Medulla oblongata (tissue), 1 donor: ENCODE measurements at regions not wholly inside any gene's neighbourhood (a gene's known extent, or its start where the extent isn't known, plus 50 kb on each side); places are given as distances from the start of the nearest gene placed in this dataset.

Experiments used
- DNase-seq: peaks from one replicate; pipeline ENCODE4 v3.0.0-alpha.2; 2015; ENCODE audit errors: extremely low spot score

DNA sequence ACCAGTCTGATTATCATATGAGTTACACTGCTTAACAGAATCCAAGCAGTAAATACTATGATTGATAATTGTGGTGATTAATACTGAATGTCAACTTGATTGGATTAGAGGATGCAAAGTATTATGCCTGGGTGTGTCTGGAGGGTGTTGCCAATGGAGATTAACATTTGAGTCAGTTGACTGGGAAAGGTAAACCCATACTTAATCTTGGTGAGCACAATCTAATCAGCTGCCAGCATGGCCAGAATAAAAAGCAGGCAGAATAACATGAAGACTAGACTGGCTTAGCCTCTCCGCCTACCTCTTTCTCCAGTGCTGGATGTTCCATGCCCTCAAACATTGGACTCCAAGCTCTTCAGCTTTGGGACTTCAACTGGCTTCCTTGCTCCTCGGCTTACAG lies 961.3 kb downstream of the ADGRL3 start:
- DNase-seq, result no peak

DNA sequence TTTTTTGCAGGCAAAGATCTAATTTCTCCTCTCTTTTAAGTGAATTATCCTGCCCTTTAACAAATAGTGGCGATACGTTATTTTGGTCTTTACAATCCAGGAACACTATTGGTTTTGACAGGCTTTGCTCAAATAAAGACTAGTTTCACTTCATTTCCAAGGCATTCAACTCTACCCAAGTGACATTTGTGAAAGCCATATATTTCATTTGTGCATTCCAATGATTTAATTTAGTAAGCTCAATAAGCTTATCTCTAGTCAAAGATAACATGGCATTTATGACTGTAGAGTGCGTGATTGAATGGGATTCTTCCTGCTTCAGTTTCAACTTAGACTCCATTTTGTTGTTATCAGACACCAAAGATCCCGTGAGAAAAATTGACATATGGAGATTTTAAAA lies 959.8 kb downstream of the ADGRL3 start:
- no peak for DNase-seq

DNA sequence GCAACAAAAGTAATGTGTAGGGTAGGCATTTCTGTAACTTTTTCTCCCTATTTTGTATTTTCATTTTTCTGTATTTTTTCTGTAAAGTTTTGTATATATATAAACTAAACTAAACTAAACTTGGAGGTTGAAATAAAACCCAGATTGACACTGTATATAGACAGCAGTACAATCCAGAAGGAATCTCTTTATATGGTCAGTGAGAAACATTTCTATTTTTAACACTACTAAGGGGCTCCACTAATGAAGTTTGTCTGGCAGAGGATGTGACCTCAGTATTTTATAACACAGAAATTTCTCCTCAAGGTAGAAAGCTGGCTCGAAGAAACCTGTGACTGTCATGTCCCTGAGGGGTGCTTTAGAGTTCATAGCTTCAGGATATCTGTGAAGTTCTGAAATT lies 959.2 kb downstream of the ADGRL3 start:
- no peak for DNase-seq

DNA sequence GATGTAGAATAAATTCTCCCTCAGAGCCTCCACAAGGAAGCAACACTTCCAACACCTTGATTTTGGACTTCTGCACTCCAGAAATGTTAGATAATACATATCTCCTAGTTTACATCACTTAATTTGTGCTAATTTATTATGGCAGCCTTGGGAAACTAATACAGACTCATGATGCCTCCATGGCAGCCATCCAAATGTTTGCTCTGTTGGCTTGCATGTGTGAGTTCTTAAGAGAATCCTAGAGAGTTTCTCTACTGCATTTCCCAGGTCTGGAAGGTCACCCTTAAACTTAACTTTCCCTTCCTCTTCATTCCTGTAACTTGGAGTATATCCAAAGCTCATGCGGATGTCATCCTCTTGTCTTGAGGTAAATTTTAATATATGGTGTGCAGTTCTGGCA lies 956.1 kb downstream of the ADGRL3 start:
- no peak for DNase-seq

- DNase-seq, result no peak
Measured at GRCh38 chr4:62145276-62145675, 945.1 kb downstream of the ADGRL3 start.

DNA sequence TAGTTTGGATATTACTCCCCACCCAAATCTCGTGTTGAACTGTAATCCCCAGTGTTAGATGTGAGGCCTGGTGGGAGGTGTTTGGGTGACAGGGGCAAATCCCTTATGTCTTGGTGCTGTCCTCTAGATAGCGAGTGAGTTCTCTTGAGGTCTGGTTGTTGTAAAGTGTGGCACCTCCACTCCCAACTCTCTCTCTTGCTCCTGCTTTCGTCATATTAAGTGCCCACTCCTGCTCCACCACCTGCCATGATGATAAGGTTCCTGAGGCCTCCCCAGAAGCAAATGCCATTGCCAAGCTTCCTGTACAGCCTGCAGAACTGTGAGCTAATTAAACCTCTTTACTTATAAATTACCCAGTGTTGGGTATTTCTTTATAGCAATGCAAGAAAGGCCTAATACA lies 944.3 kb downstream of the ADGRL3 start:
- no peak for DNase-seq

- DNase-seq, result no peak
Measured at GRCh38 chr4:62135565-62136156, 935.5 kb downstream of the ADGRL3 start.

- DNase-seq, result no peak
Measured at GRCh38 chr4:62133977-62134376, 933.9 kb downstream of the ADGRL3 start.

GRCh38 chr4:62133101-62133897 lies 933.2 kb downstream of the ADGRL3 start:
- DNase-seq, result no peak

DNA sequence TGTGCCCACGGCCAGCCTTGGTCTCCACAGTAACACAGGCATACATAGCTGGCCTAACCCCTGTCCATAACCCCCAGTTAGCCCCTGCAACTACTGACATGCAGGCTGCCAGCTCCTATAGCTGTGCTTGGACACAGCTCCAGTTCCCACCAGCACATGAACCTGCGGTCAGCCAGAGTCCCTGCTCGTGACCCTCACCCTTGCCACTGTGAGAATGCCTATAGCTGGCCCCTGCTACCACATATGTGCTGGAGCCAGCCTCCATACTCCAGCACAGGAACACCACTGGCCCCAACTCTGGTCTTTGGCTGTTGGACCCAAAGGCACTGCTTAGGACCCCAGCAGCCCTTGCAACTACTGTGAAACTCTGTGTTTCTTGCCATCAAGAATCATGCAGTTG lies 930.9 kb downstream of the ADGRL3 start:
- DNase-seq, result no peak

GRCh38 chr4:62130637-62131036 lies 930.5 kb downstream of the ADGRL3 start:
- DNase-seq, result no peak

DNA sequence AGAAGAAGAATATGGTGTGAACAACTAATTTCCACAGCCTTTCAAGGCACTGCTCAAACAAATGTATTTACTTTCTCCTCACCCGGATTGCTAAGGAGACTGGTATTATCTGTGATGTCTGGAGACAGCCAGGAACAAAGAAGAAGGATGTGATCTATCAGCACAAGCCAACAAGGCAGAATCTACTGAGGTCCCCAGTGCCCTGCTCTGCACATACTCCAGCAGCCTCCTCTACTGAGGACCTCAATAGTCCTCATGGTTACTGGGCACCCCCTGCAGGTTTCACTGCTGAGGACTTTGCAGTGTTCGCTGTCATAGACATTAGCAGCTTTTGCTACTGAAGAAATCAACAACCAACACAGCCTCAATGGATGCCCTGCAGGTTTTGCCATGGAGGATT lies 930.1 kb downstream of the ADGRL3 start:
- no peak for DNase-seq
